CD4-positive, alpha-beta T cell treated with Interleukin-6 at 100 ng/mL for 8 hours (primary cell): ENCODE measurements at regions not wholly inside any gene's neighbourhood (a gene's known extent, or its start where the extent isn't known, plus 50 kb on each side); places are given as distances from the start of the nearest gene placed in this dataset.
A peak's percentile ranks its signal among the peaks of the same experiment; 100 is the strongest.
"Not testable (repeated sequence)": the region's sequence is repeated elsewhere in the genome, so short reads cannot be mapped to it uniquely, and the experiment has no call there.

Source experiments
- DNase-seq: peaks from one replicate; pipeline ENCODE4 v3.0.0-alpha.2; 2020; ENCODE audit warnings: mixed read lengths, low spot score

- not testable (repeated sequence) for DNase-seq
These were observed 128.3 kb upstream of the PZP start for GRCh38 chr12:9336375-9337011.

- DNase-seq, result no peak
These were observed 127.7 kb upstream of the PZP start for GRCh38 chr12:9335867-9336266.

- DNase-seq, result no peak
These were observed 126.8 kb upstream of the PZP start for GRCh38 chr12:9334964-9335363.

DNA sequence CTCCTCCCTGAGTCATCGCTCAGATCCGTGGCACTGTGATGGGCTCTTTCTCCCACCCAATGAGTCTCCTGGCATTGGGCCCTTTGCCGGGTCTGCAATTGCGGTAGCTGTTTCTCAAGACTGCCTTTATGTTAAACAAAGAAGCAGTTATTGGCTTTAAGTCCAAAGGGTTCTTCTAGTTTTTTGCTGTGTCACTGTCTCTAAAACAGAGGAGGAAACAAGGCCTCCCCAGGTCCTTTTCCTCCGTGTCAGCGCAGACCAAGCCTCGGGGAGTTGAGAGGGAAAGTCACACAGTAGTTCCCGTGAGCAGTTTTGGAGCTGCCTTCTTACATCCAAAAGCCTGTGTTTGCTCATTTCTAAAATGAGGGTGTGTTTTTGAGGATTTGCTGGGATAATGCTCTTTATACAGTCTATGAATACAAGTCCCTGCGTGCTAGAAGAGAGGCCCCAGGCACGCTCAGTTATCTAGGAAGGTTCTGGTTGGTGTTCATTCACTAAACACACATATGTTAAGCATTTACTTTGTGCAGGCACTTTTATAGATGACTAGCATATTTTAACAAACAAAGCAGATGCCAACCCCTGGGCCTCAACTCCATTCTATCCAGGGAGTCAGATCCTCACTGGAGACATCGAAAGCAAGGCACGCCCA is 126.0 kb upstream of the PZP start:
- DNase-seq, result no peak

DNA sequence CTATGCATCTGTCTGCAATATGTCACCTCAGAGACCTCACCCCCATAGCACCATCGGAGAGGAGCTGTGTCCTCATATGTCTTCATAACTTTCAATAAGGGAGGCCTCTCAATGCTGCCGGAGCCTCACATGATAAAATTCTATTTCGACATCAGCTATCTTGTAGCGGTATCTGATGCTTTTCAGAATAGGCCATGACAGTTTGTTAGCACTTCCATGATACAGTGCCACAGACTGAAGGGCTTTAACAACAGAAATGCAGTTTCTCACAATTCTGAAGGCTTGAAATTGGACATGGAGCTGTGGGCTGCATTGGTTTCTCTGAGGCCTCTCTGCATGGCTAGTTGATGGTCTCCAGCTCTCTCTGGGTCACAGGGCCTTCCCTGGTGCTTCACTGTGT is 125.0 kb upstream of the PZP start:
- DNase-seq, result no peak

GRCh38 chr12:9332564-9332963 is 124.4 kb upstream of the PZP start:
- DNase-seq, result no peak

GRCh38 chr12:9331218-9331626 is 123.0 kb upstream of the PZP start:
- DNase-seq, result peak; percentile 64

- no peak for DNase-seq
These were observed 120.8 kb upstream of the PZP start for GRCh38 chr12:9329019-9329418.

DNA sequence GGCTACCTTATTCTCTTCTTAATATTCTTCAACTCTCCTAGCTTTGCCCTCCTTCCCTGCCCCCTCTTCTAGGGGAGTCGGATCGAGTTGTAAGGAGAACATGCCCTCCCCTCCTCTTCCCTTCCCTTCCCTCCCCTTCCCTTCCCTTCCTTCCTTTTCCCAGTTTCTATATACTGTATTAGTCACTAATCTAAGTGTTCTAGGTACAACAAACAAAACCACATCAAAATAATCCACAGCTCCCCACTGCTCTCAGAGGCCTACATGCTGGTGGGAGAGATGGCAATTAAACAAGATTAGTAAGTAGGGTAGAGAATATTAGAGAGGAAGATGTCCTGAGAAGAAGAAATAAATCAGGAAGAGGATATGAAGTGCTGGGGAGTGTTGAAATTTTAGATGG is 119.9 kb upstream of the PZP start:
- no peak for DNase-seq

DNA sequence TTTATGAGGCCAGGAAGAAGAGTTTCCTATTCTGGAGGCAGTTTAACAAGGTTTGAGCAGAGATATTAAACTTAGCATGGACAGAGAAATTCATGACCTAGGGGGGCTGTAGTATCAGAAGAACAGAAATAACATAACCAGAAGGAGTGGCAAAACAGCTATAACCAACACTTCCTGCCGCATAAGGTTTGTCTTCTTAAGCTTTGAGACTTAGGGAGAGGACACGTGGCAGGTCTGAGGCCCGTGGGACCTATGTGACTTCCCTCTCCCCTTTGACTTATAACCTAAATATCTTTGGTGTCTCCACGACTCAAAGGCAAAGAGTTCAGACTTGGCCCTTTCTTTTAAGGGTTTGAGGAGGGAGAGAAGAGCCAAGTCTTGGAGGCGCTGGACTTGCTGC is 119.1 kb upstream of the PZP start:
- DNase-seq, result no peak

DNA sequence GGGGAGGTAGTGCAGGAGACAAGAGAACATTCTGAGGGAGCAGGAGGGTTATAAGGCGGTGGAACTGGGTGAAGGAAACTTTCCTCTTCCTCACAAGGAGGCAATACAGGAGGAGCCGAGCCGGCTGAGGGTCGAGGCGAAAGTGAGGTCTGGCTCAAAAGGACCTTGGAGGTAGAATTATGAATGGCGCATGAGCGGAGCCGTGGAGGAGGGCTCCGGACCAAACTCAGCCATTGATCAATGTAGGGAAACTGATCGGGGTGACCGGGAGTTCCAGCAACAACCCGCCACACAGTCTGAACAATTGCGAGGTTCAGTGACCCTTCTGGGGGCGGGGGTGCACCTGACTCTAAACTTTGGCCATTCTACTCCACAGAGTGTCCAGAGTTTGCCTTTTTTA is 118.7 kb upstream of the PZP start:
- not testable (repeated sequence) for DNase-seq

DNA sequence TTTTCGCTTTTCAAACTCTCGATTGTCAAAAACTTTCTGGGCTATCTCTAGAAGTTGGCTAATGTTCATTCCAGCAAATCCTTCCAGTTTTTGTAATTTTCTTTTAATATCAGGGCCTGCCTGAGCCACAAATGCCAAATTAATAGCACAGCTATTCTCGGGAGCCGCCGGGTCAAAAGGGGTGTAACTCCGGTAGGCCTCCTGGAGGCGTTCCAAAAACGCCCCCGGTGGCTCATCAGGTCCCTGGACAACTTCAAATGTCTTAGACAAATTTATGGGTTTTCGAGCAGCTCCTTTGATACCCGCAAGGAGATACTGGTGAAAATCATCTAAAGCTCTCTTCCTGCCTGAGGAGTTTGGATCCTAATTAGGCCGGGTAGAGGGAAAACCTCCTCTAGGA is 117.9 kb upstream of the PZP start:
- no peak for DNase-seq

DNA sequence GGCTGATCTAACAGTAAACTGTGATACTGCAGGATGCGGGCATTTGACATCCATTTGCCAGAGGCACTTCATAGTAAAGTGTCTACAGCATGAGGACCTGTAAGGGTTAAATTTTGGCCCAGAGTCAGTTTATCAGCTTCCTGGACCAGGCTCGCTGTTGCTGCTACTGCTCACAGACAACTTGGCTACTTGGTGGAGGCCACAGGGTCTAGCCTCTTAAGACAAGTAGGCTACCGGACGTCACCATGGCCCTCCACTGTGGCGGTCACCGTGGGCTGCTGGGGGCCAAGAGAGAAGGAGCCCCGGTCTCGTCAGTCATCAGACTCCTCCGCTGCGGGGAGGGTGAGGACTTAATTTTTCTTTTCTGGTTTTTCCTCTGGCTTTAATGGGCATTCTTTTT is 117.3 kb upstream of the PZP start:
- no peak for DNase-seq

DNA sequence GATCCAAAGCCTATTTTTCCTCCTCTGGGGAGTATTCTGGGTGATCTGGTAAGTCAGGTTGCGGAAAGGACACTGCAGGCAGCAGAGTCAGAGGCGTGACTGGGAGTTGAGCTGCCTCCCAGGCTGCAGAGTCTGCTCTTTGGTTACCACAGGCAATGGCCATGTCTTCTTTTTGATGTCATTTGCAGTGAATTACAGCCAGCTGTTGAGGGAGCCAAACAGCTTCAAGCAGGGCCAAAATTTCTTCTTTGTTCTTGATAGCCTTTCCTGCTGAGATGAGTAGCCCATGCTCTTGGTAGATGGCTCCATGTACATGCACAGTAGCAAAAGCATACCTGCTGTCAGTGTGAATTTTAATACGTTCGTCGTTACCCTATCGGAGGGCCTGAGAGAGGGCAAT is 116.6 kb upstream of the PZP start:
- DNase-seq, result no peak

DNA sequence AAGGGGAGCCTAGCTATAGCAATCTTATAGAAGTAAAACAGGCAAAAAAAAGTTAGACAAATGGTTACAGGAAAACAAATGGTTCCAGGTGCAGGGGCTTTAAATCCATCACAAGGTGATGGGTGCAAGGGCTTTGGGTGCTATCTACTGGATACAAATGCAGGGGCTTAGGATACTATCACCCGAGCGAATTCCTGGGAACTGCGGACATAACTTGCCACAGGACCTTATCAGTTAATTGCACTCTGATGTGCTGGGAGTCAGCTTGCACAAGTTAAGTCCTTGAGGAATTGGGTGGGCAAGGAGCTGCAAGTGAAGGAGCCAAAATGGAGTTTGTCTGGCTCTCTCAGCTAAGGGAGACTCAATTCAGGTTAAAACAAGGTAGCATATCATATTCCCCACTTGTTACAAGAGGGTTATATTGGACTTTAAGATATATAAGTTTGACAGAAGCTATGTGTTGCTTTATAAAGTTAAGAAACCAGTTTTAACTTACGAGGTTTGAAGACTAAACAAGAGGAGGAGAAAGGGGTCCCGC is 115.0 kb upstream of the PZP start:
- DNase-seq, result no peak

DNA sequence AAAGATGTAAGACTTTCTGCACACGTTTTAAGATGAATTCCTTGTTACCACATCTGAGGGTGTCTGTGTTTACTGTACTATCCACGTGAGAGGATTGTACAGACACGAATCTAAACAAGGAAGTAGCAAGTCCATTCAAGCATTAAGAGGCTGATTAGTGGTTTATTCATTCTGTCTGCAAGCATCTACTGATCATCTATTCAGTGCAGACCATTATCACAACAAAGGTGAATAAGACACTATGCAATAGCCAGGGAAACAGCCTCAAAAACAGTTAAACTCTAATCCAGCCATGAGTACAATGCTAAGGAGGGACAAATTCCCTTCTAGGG is 111.6 kb upstream of the PZP start:
- no peak for DNase-seq

GRCh38 chr12:9319044-9319841 is 111.0 kb upstream of the PZP start:
- no peak for DNase-seq

GRCh38 chr12:9313479-9313878 is 105.3 kb upstream of the PZP start:
- DNase-seq, result not testable (repeated sequence)

DNA sequence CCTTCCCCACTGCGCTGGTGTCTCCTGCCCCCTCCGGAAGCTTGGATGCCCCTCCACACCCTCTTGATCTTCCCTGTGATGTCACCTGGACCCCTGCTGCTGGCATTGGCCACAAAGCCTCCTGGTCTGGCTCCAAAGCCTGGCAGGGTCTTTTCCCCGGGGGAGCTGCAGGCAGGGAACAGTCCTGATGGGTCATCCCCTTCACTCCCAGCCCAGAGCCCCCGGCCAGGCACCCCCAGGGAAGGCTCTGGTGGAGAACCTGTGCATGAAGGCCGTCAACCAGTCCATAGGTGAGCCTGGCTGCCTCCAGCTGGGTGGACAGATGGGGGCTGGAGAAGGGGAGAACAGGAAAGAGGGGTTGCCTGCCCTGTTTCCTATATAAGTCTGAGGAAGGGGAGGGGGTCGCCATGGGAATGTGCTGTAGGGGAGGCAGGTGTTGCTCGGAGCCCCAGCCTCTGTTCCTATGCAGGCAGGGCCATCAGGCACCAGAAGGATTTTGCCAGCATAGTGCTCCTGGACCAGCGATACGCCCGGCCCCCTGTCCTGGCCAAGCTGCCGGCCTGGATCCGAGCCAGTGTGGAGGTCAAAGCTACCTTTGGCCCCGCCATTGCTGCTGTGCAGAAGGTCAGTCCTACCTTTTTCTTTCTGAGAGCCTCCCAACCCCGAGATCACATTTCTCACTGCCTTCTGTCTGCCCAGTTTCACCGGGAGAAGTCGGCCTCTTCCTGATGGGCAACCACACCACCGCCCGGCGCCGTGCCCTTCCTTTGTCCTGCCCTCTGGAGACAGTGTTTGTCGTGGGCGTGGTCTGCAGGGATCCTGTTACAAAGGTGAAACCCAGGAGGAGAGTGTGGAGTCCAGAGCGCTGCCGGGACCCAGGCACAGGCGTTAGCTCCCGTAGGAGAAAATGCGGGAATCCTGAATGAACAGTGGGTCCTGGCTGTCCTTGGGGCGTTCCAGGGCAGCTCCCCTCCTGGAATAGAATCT is 104.5 kb upstream of the PZP start:
- not testable (repeated sequence) for DNase-seq

DNA sequence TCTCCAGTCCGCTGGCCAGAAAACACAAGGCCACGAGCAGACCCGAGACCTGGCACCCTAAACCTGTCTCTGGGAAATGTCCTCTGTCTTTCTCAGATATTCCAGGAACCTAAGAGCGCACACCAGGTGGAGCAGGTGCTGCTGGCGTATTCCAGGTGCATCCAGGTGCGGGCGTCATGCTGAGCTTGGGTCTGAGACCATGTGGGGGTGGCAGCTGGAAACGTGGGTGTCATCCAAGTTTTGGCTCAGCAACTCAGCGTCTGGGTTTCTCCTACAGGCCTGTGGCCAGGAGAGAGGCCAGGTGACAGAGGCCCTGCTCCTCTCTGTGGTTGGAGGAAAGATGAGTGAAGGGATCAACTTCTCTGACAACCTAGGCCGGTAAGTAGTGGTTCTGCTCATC is 103.3 kb upstream of the PZP start:
- not testable (repeated sequence) for DNase-seq

- not testable (repeated sequence) for DNase-seq
These were observed 102.5 kb upstream of the PZP start for GRCh38 chr12:9310645-9311044.

DNA sequence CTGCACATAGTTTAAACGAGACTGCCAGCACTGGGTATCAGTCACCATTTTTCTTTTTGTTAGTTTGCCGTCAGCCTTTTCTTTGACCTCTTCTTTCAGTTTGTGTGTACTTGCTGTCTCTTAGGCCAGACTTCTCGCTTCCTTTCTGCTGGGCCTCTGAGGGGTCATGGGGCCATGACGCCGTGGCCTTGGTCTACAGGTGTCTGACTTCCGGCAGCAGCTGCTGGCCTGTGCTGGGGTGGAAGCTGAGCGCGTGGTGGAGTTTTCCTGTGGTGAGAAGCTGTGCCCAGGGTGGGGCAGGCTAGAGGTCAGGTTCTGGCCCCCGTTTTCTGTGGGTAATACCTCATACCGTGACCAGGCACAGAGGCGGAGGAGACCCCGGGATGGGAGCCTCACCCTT is 101.6 kb upstream of the PZP start:
- not testable (repeated sequence) for DNase-seq
